HUES6 (cell line): ENCODE measurements at regions not wholly inside any gene's neighbourhood (a gene's known extent, or its start where the extent isn't known, plus 50 kb on each side); places are given as distances from the start of the nearest gene placed in this dataset.

Source experiments
- H3K27ac ChIP-seq: 2 replicates; pipeline ENCODE4 v1.7.0; 2013; ENCODE audit warnings: low read depth, mild to moderate bottlenecking, low read length, inconsistent platforms
- H3K27me3 ChIP-seq: 2 replicates; pipeline ENCODE4 v1.6.1; 2013; ENCODE audit warnings: low read length; ENCODE audit not compliant: control insufficient read depth, insufficient read depth
- H3K36me3 ChIP-seq: 2 replicates; pipeline ENCODE4 v1.6.1; 2013; ENCODE audit warnings: low read length; ENCODE audit not compliant: control insufficient read depth, insufficient read depth
- H3K4me1 ChIP-seq: 2 replicates; pipeline ENCODE4 v1.6.1; 2013; ENCODE audit warnings: low read length; ENCODE audit not compliant: control insufficient read depth, insufficient read depth
- H3K4me3 ChIP-seq: 2 replicates; pipeline ENCODE4 v1.5.1; 2013; ENCODE audit warnings: low read depth, low read length
- H3K9ac ChIP-seq: one replicate; pipeline ENCODE4 v1.6.1; 2013; ENCODE audit warnings: mild to moderate bottlenecking, low read length
- H3K9me3 ChIP-seq: 2 replicates; pipeline ENCODE4 v1.6.1; 2013; ENCODE audit warnings: low read depth, low read length; ENCODE audit not compliant: control insufficient read depth, insufficient read depth

- no peaks in the 10 kb centered on the region for H3K4me1 ChIP-seq
- no peak overlapping the region for H3K27ac ChIP-seq
- H3K4me3 ChIP-seq: no peak overlapping the region
- no peaks in the 10 kb centered on the region for H3K27me3 ChIP-seq
- no peaks in the 10 kb centered on the region; the same call in 1 of the 2 replicates for H3K36me3 ChIP-seq
- no peak overlapping the region for H3K9ac ChIP-seq
- peaks cover 42% of the 10 kb centered on the region for H3K9me3 ChIP-seq
These were observed 742.8 kb downstream of the FAM181B start for GRCh38 chr11:81990659-81991443.

GRCh38 chr11:81989093-81989492, 744.6 kb downstream of the FAM181B start:
- H3K36me3 ChIP-seq: no peaks in the 10 kb centered on the region; the same call in 1 of the 2 replicates
- no peak overlapping the region for H3K9ac ChIP-seq
- H3K9me3 ChIP-seq: peaks cover 47% of the 10 kb centered on the region
- H3K27me3 ChIP-seq: no peaks in the 10 kb centered on the region
- H3K27ac ChIP-seq: no peak overlapping the region
- no peak overlapping the region for H3K4me3 ChIP-seq
- H3K4me1 ChIP-seq: no peaks in the 10 kb centered on the region

- H3K9me3 ChIP-seq: peaks cover 47% of the 10 kb centered on the region
- H3K27me3 ChIP-seq: no peaks in the 10 kb centered on the region
- no peaks in the 10 kb centered on the region for H3K4me1 ChIP-seq
- H3K9ac ChIP-seq: no peak overlapping the region
- H3K4me3 ChIP-seq: no peak overlapping the region
- H3K27ac ChIP-seq: no peak overlapping the region
- no peaks in the 10 kb centered on the region; the same call in 1 of the 2 replicates for H3K36me3 ChIP-seq
These were observed 745.7 kb downstream of the FAM181B start for GRCh38 chr11:81987829-81988472.

GRCh38 chr11:81986556-81987161, 747.0 kb downstream of the FAM181B start:
- Histone ChIP-seq H3K36me3 (no peaks in the 10 kb centered on the region; the same call in 1 of the 2 replicates), H3K4me3 (no peak overlapping the region), H3K27me3 (no peaks in the 10 kb centered on the region), H3K9me3 (peaks cover 44% of the 10 kb centered on the region), H3K4me1 (no peaks in the 10 kb centered on the region), H3K9ac (no peak overlapping the region), H3K27ac (no peak overlapping the region)

GRCh38 chr11:81979448-81979847, 754.2 kb downstream of the FAM181B start:
- peaks cover 8% of the 10 kb centered on the region; the same call in 1 of the 2 replicates for H3K9me3 ChIP-seq
- H3K4me1 ChIP-seq: no peaks in the 10 kb centered on the region
- no peaks in the 10 kb centered on the region for H3K27me3 ChIP-seq
- no peaks in the 10 kb centered on the region for H3K36me3 ChIP-seq
- no peak overlapping the region for H3K4me3 ChIP-seq
- H3K9ac ChIP-seq: no peak overlapping the region
- H3K27ac ChIP-seq: no peak overlapping the region

- no peak overlapping the region for H3K4me3 ChIP-seq
- no peak overlapping the region for H3K27ac ChIP-seq
- H3K9me3 ChIP-seq: peaks cover 5% of the 10 kb centered on the region; the same call in 1 of the 2 replicates
- H3K4me1 ChIP-seq: no peaks in the 10 kb centered on the region
- no peaks in the 10 kb centered on the region for H3K27me3 ChIP-seq
- H3K36me3 ChIP-seq: no peaks in the 10 kb centered on the region
- H3K9ac ChIP-seq: no peak overlapping the region
These were observed 758.3 kb downstream of the FAM181B start for GRCh38 chr11:81975261-81975900.

GRCh38 chr11:81970886-81971285, 762.8 kb downstream of the FAM181B start:
- H3K27me3 ChIP-seq: no peaks in the 10 kb centered on the region

GRCh38 chr11:81967242-81967641, 766.4 kb downstream of the FAM181B start:
- Histone ChIP-seq H3K4me3 (no peak overlapping the region), H3K9ac (no peak overlapping the region)

More at GRCh38 chr11:81970886-81971285, 762.8 kb downstream of the FAM181B start:
- Histone ChIP-seq H3K9ac (no peak overlapping the region), H3K9me3 (no peaks in the 10 kb centered on the region), H3K27ac (no peak overlapping the region), H3K4me3 (no peak overlapping the region), H3K36me3 (no peaks in the 10 kb centered on the region), H3K4me1 (no peaks in the 10 kb centered on the region)

GRCh38 chr11:81966340-81966739, 767.3 kb downstream of the FAM181B start:
- Histone ChIP-seq H3K9me3 (no peaks in the 10 kb centered on the region), H3K9ac (no peak overlapping the region), H3K27me3 (no peaks in the 10 kb centered on the region), H3K4me3 (no peak overlapping the region), H3K36me3 (no peaks in the 10 kb centered on the region), H3K27ac (no peak overlapping the region), H3K4me1 (no peaks in the 10 kb centered on the region)

More at GRCh38 chr11:81967242-81967641, 766.4 kb downstream of the FAM181B start:
- no peaks in the 10 kb centered on the region for H3K4me1 ChIP-seq
- H3K36me3 ChIP-seq: no peaks in the 10 kb centered on the region
- no peaks in the 10 kb centered on the region for H3K9me3 ChIP-seq
- H3K27me3 ChIP-seq: no peaks in the 10 kb centered on the region
- H3K27ac ChIP-seq: no peak overlapping the region

GRCh38 chr11:81963018-81963417, 770.6 kb downstream of the FAM181B start:
- no peaks in the 10 kb centered on the region for H3K27me3 ChIP-seq
- no peak overlapping the region for H3K4me3 ChIP-seq
- peaks cover 4% of the 10 kb centered on the region for H3K4me1 ChIP-seq
- H3K27ac ChIP-seq: no peak overlapping the region
- H3K36me3 ChIP-seq: no peaks in the 10 kb centered on the region
- H3K9ac ChIP-seq: no peak overlapping the region
- no peaks in the 10 kb centered on the region for H3K9me3 ChIP-seq
